ENCODE measurements at regions not wholly inside any gene's neighbourhood (a gene's known extent, or its start where the extent isn't known, plus 50 kb on each side); places are given as distances from the start of the nearest gene placed in this dataset.

DNA sequence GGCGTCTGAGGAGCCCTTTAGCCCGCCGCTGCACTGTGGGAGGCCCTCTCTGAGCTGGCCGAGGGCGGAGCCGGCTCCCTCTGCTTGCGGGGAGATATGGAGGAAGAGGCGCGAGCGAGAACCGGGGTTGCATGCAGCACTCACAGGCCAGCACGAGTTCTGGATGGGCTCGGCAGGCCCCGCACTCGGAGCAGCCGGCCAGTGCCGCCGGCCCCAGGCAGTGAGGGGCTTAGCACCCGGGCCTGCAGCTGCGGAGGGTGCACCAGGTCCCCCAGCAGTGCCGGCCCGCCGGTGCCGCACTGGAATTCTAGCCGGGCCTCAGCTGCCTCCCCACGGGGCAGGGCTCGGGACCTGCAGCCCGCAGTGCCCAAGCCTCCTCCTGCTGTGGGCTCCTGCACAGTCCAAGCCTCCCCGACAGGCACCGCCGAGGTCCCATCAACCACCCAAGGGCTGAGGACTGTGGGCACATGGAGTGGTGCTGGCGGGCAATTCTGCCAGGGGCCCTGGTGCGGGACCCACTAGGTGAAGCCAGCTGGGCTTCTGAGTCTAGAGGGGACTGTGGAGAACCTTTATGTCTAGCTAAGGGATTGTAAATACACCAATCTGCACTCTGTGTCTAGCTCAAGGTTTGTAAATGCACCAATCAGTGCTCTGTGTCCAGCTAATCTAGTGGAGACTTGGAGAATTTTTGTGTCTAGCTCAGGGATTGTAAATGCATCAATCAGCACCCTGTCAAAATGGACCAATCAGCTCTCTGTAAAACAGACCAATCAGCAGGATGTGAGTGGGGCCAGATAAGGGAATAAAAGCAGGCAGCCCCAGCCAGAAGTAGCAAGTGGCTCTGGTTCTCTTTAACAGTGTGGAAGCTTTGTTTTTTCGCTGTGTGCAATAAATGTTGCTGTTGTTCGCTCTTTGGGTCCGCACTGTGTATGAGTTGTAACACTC is 329.7 kb upstream of the JARID2 start:
- TF ChIP-seq, protein P1, sequence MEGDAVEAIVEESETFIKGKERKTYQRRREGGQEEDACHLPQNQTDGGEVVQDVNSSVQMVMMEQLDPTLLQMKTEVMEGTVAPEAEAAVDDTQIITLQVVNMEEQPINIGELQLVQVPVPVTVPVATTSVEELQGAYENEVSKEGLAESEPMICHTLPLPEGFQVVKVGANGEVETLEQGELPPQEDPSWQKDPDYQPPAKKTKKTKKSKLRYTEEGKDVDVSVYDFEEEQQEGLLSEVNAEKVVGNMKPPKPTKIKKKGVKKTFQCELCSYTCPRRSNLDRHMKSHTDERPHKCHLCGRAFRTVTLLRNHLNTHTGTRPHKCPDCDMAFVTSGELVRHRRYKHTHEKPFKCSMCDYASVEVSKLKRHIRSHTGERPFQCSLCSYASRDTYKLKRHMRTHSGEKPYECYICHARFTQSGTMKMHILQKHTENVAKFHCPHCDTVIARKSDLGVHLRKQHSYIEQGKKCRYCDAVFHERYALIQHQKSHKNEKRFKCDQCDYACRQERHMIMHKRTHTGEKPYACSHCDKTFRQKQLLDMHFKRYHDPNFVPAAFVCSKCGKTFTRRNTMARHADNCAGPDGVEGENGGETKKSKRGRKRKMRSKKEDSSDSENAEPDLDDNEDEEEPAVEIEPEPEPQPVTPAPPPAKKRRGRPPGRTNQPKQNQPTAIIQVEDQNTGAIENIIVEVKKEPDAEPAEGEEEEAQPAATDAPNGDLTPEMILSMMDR (IDR thresholded peaks at IDR 0.05): no peak
- TF ChIP-seq EP300 (IDR thresholded peaks at IDR 0.05) (no peak), POLR2AphosphoS5 (IDR thresholded peaks at IDR 0.05) (no peak)

All from sigmoid colon (tissue), 4 donors.